ENCODE measurements at regions not wholly inside any gene's neighbourhood (a gene's known extent, or its start where the extent isn't known, plus 50 kb on each side); places are given as distances from the start of the nearest gene placed in this dataset.

- Histone ChIP-seq H3K36me3 (ENCODE audit: insufficient read depth) (no peaks in the 10 kb centered on the region), H3K27ac (no peak overlapping the region), H3K4me2 (no peak overlapping the region), H4K20me1 (ENCODE audit: insufficient read depth) (no peaks in the 10 kb centered on the region), H3K79me2 (ENCODE audit: insufficient read depth, low read depth) (no peaks in the 10 kb centered on the region), H2AFZ (ENCODE audit: low read depth) (no peak overlapping the region), H3K4me1 (ENCODE audit: low read depth, poor library complexity, severe bottlenecking) (no peaks in the 10 kb centered on the region), H3K4me3 (IDR thresholded peaks at IDR 0.05; ENCODE audit: insufficient read depth, low read depth, low read length) (no peak overlapping the region), H3K9ac (no peak overlapping the region), H3K27me3 (ENCODE audit: insufficient read depth, low read depth) (no peaks in the 10 kb centered on the region)
- TF ChIP-seq CTCF (conservative IDR thresholded peaks at IDR 0.05; ENCODE audit: low read depth, low read length): no peak
These were observed 123.4 kb upstream of the COL3A1 start for GRCh38 chr2:188850786-188851185.

- no peaks in the 10 kb centered on the region for H3K36me3 ChIP-seq (ENCODE audit: insufficient read depth)
- H3K9ac ChIP-seq: no peak overlapping the region
- H2AFZ ChIP-seq (ENCODE audit: low read depth): no peak overlapping the region
- H3K4me1 ChIP-seq (ENCODE audit: low read depth, poor library complexity, severe bottlenecking): no peaks in the 10 kb centered on the region
- no peaks in the 10 kb centered on the region for H3K79me2 ChIP-seq (ENCODE audit: insufficient read depth, low read depth)
- no peaks in the 10 kb centered on the region for H4K20me1 ChIP-seq (ENCODE audit: insufficient read depth)
- no peak overlapping the region for H3K4me2 ChIP-seq
- no peak for TF ChIP-seq CTCF (conservative IDR thresholded peaks at IDR 0.05; ENCODE audit: low read depth, low read length)
- H3K4me3 ChIP-seq (IDR thresholded peaks at IDR 0.05; ENCODE audit: insufficient read depth, low read depth, low read length): no peak overlapping the region
- no peaks in the 10 kb centered on the region for H3K27me3 ChIP-seq (ENCODE audit: insufficient read depth, low read depth)
- H3K27ac ChIP-seq: no peak overlapping the region
These were observed 122.9 kb upstream of the COL3A1 start for GRCh38 chr2:188851311-188851710.

- Histone ChIP-seq H3K27ac (no peak overlapping the region), H3K4me3 (IDR thresholded peaks at IDR 0.05; ENCODE audit: insufficient read depth, low read depth, low read length) (no peak overlapping the region), H3K4me1 (ENCODE audit: low read depth, poor library complexity, severe bottlenecking) (no peaks in the 10 kb centered on the region), H3K79me2 (ENCODE audit: insufficient read depth, low read depth) (no peaks in the 10 kb centered on the region), H3K27me3 (ENCODE audit: insufficient read depth, low read depth) (no peaks in the 10 kb centered on the region), H3K9ac (no peak overlapping the region), H3K36me3 (ENCODE audit: insufficient read depth) (no peaks in the 10 kb centered on the region), H4K20me1 (ENCODE audit: insufficient read depth) (no peaks in the 10 kb centered on the region), H2AFZ (ENCODE audit: low read depth) (no peak overlapping the region), H3K4me2 (no peak overlapping the region)
- TF ChIP-seq CTCF (conservative IDR thresholded peaks at IDR 0.05; ENCODE audit: low read depth, low read length): no peak
These were observed 122.3 kb upstream of the COL3A1 start for GRCh38 chr2:188851826-188852225.

GRCh38 chr2:188852772-188853171 is 121.4 kb upstream of the COL3A1 start:
- no peaks in the 10 kb centered on the region for H3K27me3 ChIP-seq (ENCODE audit: insufficient read depth, low read depth)
- H3K36me3 ChIP-seq (ENCODE audit: insufficient read depth): no peaks in the 10 kb centered on the region
- H4K20me1 ChIP-seq (ENCODE audit: insufficient read depth): no peaks in the 10 kb centered on the region
- H3K4me2 ChIP-seq: no peak overlapping the region
- TF ChIP-seq CTCF (conservative IDR thresholded peaks at IDR 0.05; ENCODE audit: low read depth, low read length): no peak
- no peak overlapping the region for H3K9ac ChIP-seq
- no peak overlapping the region for H2AFZ ChIP-seq (ENCODE audit: low read depth)
- no peak overlapping the region for H3K27ac ChIP-seq
- H3K4me3 ChIP-seq (IDR thresholded peaks at IDR 0.05; ENCODE audit: insufficient read depth, low read depth, low read length): no peak overlapping the region
- no peaks in the 10 kb centered on the region for H3K4me1 ChIP-seq (ENCODE audit: low read depth, poor library complexity, severe bottlenecking)
- H3K79me2 ChIP-seq (ENCODE audit: insufficient read depth, low read depth): no peaks in the 10 kb centered on the region

GRCh38 chr2:188853307-188853706 is 120.9 kb upstream of the COL3A1 start:
- H3K27me3 ChIP-seq (ENCODE audit: insufficient read depth, low read depth): no peaks in the 10 kb centered on the region
- H3K79me2 ChIP-seq (ENCODE audit: insufficient read depth, low read depth): no peaks in the 10 kb centered on the region
- no peak for TF ChIP-seq CTCF (conservative IDR thresholded peaks at IDR 0.05; ENCODE audit: low read depth, low read length)
- no peak overlapping the region for H2AFZ ChIP-seq (ENCODE audit: low read depth)
- no peak overlapping the region for H3K4me3 ChIP-seq (IDR thresholded peaks at IDR 0.05; ENCODE audit: insufficient read depth, low read depth, low read length)
- no peak overlapping the region for H3K27ac ChIP-seq
- H3K4me1 ChIP-seq (ENCODE audit: low read depth, poor library complexity, severe bottlenecking): no peaks in the 10 kb centered on the region
- no peak overlapping the region for H3K9ac ChIP-seq
- H3K4me2 ChIP-seq: no peak overlapping the region
- H3K36me3 ChIP-seq (ENCODE audit: insufficient read depth): no peaks in the 10 kb centered on the region
- no peaks in the 10 kb centered on the region for H4K20me1 ChIP-seq (ENCODE audit: insufficient read depth)

All from KMS-11 (cell line).